HG03196 (cell line): ENCODE measurements at regions not wholly inside any gene's neighbourhood (a gene's known extent, or its start where the extent isn't known, plus 50 kb on each side); places are given as distances from the start of the nearest gene placed in this dataset.
"Not testable (repeated sequence)": the region's sequence is repeated elsewhere in the genome, so short reads cannot be mapped to it uniquely, and the experiment has no call there.

Experiments used
- ATAC-seq: cut with Tn5 transposase; IDR thresholded peaks from one replicate; pipeline ENCODE4 v1.9.1; 2021; ENCODE audit not compliant: unreplicated experiment

GRCh38 chr4:128457726-128458125 lies 170.1 kb upstream of the PGRMC2 start:
- no peak for ATAC-seq

GRCh38 chr4:128456171-128456570 lies 168.6 kb upstream of the PGRMC2 start:
- no peak for ATAC-seq

- ATAC-seq, result no peak
Measured at GRCh38 chr4:128455480-128455879, 167.9 kb upstream of the PGRMC2 start.

- no peak for ATAC-seq
Measured at GRCh38 chr4:128454881-128455280, 167.3 kb upstream of the PGRMC2 start.

GRCh38 chr4:128454281-128454871 lies 166.8 kb upstream of the PGRMC2 start:
- peak; percentile 99 for ATAC-seq

GRCh38 chr4:128452415-128452814 lies 164.8 kb upstream of the PGRMC2 start:
- ATAC-seq, result no peak

- ATAC-seq, result no peak
Measured at GRCh38 chr4:128451270-128451905, 163.8 kb upstream of the PGRMC2 start.

- no peak for ATAC-seq
Measured at GRCh38 chr4:128450326-128451120, 162.9 kb upstream of the PGRMC2 start.

GRCh38 chr4:128449251-128449650 lies 161.6 kb upstream of the PGRMC2 start:
- no peak for ATAC-seq

DNA sequence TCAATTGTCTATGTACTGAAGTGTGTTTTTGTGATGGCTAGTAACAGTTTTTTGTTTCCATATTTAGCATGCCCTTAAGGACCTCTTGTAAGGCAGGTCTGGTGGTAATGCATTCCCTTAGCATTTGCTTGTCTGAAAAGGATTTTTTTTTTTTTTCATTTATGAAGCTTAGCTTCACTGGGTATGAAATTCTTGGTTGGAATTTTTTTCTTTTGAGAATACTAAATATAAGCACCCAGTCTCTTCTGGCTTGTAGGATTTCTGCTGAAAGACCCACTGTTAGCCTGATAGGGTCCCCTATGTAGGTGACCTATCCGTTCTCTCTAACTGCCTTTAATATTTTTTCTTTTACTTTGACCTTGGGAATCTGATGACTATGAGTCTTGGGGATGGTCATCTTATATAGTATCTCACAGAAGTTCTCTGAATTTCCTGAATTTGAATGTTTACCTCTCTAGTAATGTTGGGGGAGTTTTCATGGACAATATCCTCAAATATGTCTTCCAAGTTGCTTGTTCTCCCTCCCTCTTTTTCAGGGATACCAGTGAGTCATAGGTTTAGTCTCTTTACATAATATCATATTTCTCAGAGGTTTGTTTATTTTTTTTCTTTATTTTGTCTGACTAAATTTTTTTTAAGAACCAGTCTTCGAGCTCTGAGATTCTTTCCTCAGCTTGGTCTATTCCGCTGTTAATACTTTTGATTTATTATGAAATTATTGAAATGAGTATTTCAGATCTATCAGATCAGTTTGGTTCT lies 157.1 kb upstream of the PGRMC2 start:
- no peak for ATAC-seq

- no peak for ATAC-seq
Measured at GRCh38 chr4:128440923-128441322, 153.3 kb upstream of the PGRMC2 start.

DNA sequence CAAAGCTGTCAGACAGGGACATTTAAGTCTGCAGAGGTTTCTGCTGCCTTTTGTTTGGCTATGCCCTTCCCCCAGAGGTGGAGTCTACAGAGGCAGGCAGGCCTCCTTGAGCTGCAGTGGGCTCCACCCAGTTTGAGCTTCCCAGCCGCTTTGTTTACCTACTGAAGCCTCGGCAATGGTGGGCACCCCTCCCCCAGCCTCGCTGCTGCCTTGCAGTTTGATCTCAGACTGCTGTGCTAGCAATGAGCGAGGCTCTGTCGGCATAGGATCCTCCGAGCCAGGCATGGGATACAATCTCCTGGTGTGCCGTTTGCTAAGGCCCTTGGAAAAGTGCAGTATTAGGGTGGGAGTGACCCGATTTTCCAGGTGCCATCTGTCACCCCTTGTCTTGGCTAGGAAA lies 149.4 kb upstream of the PGRMC2 start:
- ATAC-seq, result not testable (repeated sequence)

DNA sequence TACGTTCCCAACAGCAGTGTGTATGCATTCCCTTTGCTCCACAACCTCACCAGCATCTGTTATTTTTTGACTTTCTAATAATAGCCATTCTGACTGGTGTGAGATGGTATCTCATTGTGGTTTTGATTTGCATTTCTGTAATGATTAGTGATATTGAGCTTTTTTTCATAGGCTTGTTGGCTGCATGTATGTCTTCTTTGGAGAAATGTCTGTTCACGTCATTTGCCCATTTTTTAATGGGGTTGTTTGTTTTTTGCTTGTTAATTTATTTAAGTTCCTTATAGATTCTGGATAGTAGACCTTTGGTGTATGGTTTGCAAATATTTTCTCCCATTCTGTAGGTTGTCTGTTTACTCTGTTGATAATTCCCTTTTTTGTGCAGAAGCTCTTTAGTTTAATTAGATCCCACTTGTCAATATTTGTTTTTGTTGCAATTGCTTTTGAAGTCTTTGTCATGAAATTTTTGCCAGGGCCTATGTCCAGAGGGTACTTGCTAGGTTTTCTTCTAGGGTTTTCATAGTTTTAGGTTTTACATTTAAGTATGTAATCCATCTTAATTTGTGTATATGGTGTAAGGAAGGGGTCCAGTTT lies 141.5 kb upstream of the PGRMC2 start:
- not testable (repeated sequence) for ATAC-seq

DNA sequence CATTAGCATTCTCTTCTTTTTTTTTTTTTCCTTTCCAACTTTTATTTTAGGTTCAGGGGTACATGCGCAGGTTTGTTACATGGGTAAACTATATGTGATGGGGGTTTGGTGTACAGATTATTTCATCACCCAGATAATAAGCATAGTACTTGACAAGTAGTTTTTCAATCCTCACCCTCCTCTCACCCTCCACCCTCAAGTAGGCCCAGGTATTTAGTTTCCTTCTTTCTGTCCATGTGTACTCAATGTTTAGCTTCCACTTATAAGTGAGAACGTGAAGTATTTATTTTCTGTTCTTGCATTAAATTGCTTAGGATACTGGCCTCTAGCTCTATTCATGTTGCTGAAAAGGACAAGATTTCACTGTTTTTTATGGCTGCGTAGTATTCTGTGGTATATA lies 140.8 kb upstream of the PGRMC2 start:
- no peak for ATAC-seq

DNA sequence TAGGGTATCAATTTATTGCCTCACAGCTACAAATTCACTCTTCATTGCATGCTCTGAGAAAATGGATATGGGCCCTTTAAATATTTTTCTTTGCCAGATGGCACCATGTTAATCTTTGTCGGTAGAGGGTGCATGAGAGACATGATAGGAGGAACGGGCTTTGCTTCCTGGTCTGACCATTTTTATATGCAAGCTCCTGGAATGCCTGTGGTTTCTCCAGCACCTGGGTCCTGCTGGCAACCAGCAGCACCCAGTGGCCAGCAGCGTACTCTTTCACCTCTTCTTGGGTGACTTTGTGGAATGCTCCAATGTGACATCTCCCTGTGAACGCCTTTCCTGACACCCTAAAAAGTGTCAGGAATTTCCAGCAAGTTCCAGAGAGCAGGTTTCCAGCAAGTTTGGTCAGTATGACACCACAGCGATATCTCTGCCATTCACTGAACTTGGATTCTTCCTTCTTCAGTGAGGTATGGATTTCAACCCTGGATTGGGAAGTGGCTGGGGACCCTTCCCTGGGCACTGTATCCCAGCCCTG lies 140.3 kb upstream of the PGRMC2 start:
- ATAC-seq, result no peak

DNA sequence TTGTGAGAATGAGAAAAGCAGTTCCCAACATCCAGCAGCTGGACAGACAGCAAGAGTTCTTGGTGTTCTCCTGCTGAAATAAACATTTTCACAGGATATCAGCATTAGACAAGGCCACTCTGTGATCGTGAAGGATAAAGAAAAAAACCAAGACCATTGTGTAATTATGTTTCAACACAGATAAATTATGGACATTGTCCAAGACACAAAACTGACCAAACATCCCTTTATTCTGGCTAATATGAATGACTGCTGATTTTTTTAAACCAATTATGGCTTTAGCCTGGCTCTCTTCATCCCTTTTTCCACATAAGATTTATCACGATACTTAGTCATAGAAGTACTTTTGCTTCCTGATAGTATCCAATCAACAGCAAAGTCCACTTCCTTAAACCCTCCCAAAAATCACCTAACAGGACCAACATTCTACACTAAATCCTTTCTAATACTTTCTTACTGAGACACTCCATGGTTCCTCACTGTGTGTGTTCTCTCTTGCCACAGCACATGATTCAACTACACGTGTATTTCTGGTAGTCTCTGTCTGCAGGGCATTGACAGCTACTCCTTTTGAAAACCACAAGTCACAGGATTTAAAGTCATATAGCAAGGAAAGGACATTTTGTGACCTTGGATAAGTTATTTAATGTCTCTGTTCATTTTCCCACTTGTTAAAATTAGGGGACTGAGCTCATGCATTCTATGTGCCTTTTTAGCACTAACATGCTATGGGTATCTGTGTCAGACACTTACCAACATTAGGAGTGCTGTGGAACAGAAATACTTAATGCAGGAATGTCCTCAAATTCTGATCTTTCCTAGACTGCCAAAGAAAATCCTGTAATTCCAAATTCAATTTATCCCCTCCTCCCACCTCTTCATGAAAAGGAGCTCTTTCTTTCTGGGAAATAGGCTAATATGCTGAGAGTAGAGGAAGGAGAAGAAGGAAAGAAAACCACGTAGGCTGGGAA lies 137.2 kb upstream of the PGRMC2 start:
- no peak for ATAC-seq

GRCh38 chr4:128422296-128422695 lies 134.7 kb upstream of the PGRMC2 start:
- not testable (repeated sequence) for ATAC-seq

DNA sequence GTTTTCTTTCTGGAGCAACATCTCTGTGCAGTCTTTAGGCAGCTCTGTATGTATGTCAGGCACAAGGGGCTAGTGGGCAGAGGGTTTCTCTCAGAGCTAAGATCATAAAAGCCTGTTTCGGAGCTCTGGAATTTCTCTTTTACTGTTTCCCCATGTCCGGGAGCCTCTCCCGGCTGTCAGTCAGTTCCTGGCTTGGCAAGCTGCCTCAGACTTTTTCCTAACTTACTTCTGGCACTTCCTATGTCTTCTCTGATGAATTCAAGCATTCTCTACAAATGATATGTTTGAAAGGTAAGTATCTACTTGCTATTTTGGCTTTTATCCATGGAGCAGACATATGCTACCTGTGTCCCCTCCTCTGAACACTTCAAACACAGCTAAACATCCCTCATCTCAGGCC lies 129.3 kb upstream of the PGRMC2 start:
- no peak for ATAC-seq

DNA sequence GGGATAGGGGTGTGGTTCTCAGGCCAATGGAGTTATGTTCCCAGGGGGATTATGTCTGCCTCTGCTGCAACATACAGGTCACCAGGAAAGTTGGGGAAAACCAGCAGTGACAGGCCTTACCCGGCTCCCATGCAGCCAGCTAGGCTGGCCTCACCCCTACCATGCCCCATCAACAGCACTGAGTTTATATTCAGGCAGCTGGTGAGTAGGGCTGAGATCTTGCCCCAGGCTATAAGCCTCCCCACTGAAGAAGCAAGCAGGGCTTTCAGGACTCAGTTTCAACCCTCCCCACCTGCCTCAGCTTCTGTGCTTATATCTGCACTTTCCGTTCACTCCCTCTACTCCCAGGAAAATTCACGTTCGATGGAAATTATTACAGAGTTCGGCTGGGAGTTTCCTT lies 122.4 kb upstream of the PGRMC2 start:
- ATAC-seq, result no peak

- no peak for ATAC-seq
Measured at GRCh38 chr4:128403586-128403985, 116.0 kb upstream of the PGRMC2 start.
